GM18858 (cell line): ENCODE measurements at regions not wholly inside any gene's neighbourhood (a gene's known extent, or its start where the extent isn't known, plus 50 kb on each side); places are given as distances from the start of the nearest gene placed in this dataset.
"Not testable (repeated sequence)": the region's sequence is repeated elsewhere in the genome, so short reads cannot be mapped to it uniquely, and the experiment has no call there.

ENCODE experiments used
- ATAC-seq: cut with Tn5 transposase; IDR thresholded peaks from one replicate; pipeline ENCODE4 v1.9.1; 2021; ENCODE audit not compliant: unreplicated experiment

DNA sequence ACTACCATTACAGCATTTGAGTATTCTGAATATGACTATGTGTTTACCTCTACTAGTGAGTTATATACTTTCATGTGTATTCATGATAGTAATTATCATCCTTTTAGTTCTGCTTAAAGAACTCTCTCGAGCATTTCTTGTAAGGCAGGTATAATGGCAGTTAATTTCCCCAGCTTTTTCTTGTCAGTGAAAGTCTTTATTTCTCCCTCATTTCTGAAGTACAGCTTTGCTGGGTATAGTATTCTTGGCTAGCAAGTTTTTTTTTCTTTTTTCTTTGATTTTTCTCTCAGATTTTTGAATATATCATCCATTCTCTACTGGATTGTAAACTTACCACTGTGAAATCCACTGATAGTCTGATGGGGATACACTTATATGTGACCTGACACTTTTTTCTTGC lies 165.9 kb upstream of the ARHGAP5 start:
- no peak for ATAC-seq

- no peak for ATAC-seq
Observed at GRCh38 chr14:31913370-31913769, 163.7 kb upstream of the ARHGAP5 start.

- ATAC-seq: not testable (repeated sequence)
Observed at GRCh38 chr14:31918289-31918688, 158.8 kb upstream of the ARHGAP5 start.

DNA sequence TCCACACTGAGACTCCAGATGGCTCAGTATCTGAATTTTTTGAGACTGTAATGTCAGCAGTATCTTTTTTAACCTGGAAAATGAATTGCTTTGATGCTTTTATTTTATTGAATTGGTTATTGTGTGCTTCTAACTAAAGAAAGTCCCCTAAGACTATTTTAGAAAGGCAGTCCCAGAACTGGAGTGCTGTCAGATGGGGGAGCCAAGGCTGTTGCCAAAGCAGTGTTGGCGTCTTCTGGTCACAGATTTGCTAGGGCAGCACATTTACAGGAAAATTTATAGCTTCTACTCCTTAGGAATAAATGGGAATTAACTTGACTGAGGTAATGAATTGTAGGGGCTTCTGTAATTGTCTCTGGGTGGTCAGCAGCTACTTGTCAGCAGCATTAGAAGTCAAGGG lies 157.1 kb upstream of the ARHGAP5 start:
- ATAC-seq: no peak

- ATAC-seq: no peak
Observed at GRCh38 chr14:31920989-31921650, 156.0 kb upstream of the ARHGAP5 start.

- ATAC-seq: no peak
Observed at GRCh38 chr14:31921721-31922120, 155.4 kb upstream of the ARHGAP5 start.

- no peak for ATAC-seq
Observed at GRCh38 chr14:31926123-31926522, 151.0 kb upstream of the ARHGAP5 start.

DNA sequence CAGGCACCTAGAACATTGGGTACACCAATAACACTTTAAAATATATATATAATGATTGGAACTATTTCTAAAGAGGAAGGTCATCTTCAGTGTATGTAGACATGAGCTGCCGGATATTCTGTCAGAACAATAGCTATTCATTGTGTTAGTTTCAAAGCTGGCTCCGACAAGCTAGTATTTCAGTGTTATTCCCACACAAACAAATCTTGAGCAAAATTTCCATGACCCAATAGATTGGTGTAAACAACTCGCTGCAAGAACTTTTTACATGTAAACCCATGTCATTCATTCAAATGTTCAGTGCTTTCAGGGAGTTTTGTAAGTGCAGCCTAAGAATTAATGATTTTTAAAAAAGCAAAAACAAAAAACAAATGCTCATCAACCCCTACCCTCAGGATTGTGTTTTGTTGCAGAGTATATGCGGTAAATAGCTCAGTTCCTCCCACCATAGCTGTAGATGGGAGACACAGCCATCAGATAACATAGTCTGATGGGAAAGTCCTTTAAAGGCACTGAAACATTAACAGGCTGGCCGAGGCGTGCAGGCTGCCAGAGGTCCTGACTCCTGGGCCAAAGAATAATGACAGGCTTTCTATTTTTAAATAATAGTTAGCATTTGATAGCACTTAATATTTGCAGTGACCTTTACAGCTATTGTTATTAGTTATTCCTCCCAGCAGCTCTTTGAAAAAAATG lies 150.3 kb upstream of the ARHGAP5 start:
- ATAC-seq: no peak

- ATAC-seq: no peak
Observed at GRCh38 chr14:31927348-31927832, 149.7 kb upstream of the ARHGAP5 start.

- ATAC-seq: no peak
Observed at GRCh38 chr14:31930070-31930469, 147.0 kb upstream of the ARHGAP5 start.

DNA sequence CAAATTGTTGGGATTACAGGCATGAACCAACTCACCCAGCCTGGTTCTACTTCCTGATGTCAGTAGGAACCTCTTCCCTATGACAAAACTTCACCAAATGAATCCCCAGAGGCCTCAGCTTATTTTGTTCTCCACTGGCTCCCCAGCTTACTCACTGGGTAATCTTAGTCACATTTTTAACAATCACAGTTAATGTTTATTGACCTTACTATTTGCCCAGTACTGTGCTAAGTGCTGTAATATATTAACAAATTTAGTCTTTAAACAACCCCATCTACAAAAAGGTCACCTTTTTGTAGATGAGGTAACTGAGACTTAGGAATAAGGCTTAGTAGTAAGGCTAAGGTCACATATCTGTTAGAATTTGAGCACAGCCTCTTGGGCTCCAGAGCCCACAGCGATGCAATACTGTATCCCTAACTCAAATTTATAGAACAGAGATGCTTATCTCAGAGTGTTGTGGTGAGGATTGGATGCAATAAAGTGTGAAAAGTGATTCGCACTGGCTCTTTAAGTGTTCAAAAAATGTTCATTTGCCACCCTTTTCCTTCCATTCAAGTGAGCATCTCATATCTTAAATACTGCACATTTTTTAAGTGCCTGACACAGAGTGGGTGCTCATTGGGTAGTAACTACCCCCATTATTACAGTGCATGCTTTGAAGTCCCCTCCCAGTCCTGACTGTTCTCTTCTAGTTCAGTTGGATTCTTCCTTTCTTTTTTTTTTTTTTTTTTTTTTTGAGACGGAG lies 146.4 kb upstream of the ARHGAP5 start:
- ATAC-seq: no peak

DNA sequence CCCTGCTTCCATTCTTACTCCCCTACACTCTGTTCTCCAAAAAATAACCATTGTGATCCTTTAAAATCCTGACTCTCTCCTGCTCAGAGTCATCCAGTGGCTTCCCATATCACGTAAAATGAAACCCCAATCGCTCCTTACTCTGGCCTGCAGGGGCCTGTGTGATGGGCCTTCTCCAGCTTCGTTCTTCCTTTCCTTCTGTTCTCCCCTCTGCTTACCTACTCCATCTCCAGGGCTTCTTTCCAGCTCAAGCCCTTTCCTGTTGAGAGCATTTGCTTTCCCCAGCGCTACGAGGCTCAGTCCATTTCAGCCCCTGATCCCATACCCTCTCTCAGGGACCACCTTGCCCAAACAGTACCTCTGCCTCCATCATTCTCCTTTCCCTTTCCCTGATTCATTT lies 144.4 kb upstream of the ARHGAP5 start:
- ATAC-seq: no peak

GRCh38 chr14:31933716-31934115 lies 143.4 kb upstream of the ARHGAP5 start:
- no peak for ATAC-seq

- no peak for ATAC-seq
Observed at GRCh38 chr14:31934767-31935266, 142.3 kb upstream of the ARHGAP5 start.

DNA sequence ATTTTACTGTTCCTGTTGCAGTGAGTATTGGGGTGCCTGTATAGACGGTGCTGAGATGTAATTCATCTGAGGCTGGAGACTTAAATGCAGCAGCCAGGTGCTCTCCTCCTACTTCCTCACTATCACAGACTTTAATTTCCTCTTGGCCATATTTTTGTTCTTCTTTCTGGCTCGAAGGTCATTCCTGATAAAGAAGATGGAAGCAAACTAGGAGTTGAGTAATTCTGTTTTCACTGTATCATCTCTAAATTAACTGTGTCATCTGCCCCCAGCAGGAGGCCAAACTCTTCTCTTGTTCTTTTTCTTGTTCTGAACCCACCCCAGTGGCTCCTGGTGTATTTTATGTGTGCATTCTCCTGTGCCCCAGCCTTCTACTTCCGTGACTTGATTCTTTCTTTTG lies 141.7 kb upstream of the ARHGAP5 start:
- ATAC-seq: no peak

- ATAC-seq: no peak
Observed at GRCh38 chr14:31936115-31936514, 141.0 kb upstream of the ARHGAP5 start.

- peak; percentile 100 for ATAC-seq
Observed at GRCh38 chr14:31937730-31938346, 139.3 kb upstream of the ARHGAP5 start.

- no peak for ATAC-seq
Observed at GRCh38 chr14:31939934-31940333, 137.2 kb upstream of the ARHGAP5 start.

DNA sequence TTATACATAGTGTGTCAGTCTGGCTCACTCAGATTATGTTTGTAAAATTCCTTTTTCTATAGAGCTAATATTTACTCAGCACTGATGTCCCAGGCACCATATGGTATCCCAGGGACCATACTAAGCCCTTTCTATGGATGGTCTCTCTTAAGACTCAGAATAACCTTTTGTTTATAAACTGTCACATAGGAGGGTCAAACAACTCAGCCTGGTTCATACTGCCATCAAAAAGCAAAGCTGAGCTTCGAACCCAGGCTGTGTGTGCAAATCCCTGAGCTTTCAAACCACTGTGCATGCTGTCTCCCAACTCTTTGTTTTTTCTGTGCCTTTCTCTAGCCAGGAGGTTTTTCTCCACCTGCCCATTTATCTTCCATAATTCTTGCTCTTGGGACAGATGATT lies 135.6 kb upstream of the ARHGAP5 start:
- no peak for ATAC-seq

DNA sequence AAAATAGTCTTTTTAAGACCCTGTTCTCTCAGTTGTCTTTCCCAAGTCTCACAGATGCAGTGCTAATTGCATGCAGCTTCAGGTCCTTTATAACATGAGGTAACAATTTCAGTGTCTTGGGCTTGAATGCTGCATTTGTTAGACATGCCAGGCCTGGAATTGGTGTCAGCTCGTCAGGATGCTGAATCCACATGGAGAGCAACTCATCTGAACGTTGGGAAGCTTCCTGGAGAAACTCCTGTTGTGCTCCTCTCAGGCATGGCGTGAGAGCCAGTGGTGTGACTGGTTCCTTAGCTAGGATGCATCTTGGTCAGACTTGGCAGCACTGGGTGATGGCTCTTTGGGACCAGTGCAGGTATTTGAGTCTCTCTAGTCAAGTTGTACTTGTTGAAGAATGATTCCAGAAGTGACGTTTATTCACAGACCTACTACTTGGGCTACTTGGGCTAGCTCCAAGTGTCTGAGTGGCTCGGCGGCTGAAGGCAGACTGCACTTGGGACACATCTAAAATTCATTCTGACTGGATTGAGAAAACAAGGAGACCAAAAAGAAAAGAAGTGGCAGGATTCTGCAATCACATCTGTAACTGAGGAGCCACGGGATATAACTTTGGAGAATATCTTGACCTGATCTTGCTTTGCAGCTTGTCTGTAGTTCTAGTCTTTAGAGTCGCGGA lies 134.8 kb upstream of the ARHGAP5 start:
- ATAC-seq: no peak
